Uterus (tissue), 3 donors: ENCODE measurements at regions not wholly inside any gene's neighbourhood (a gene's known extent, or its start where the extent isn't known, plus 50 kb on each side); places are given as distances from the start of the nearest gene placed in this dataset.

ENCODE experiments used
- DNase-seq, 2 donors: peaks; one replicate each; pipeline ENCODE4 v3.0.0-alpha.2; 2019 to 2020
- H3K27ac ChIP-seq, 2 donors: fragments of 200-600 bp; sonication (generic); 1 replicate in 1 of 2; 2 replicates in 1 of 2; pipeline ENCODE4 v1.5.1; 2016 to 2018
- H3K27me3 ChIP-seq, 2 donors: fragments of 200-600 bp; sonication (generic); one replicate each; pipeline ENCODE4 v1.5.1; 2018 to 2019; ENCODE audit warnings: control low read depth in 1 of 2
- H3K36me3 ChIP-seq, 2 donors: fragments of 200-600 bp; sonication (generic); one replicate each; pipeline ENCODE4 v1.5.1; 2019; ENCODE audit warnings: control low read depth in 1 of 2
- H3K4me1 ChIP-seq, 2 donors: fragments of 200-600 bp; sonication (generic); one replicate each; pipeline ENCODE4 v1.5.1; 2018 to 2019; ENCODE audit warnings: control low read depth in 1 of 2
- H3K4me3 ChIP-seq, 2 donors: fragments of 200-600 bp; sonication (generic); 1 replicate in 1 of 2; 2 replicates in 1 of 2; pipeline ENCODE4 v1.5.1; 2018 to 2019; ENCODE audit warnings: mild to moderate bottlenecking in 1 of 2
- H3K9me3 ChIP-seq, 2 donors: fragments of 200-600 bp; sonication (generic); one replicate each; pipeline ENCODE4 v1.5.1; 2019; ENCODE audit warnings: control low read depth in 1 of 2
- CTCF ChIP-seq, 4 experiments: fragments of 200-600 bp in 2 of 4; fragments of 450-650 bp in 2 of 4; sonication (generic) in 2 of 4; IDR thresholded peaks; one replicate each; pipeline ENCODE4 v1.5.1; 2016 to 2019; ENCODE audit warnings: antibody characterized with exemption in 4 of 4, mild to moderate bottlenecking in 2 of 4, moderate library complexity in 1 of 4
- POLR2A ChIP-seq, 2 donors: fragments of 450-650 bp; IDR thresholded peaks; one replicate each; pipeline ENCODE4 v1.6.1; 2016; ENCODE audit warnings: antibody characterized with exemption in 2 of 2, mild to moderate bottlenecking in 1 of 2, moderate library complexity in 1 of 2
- intact Hi-C: fragments of 100-400 bp; cut with DNase I; formaldehyde crosslinking; loops from one replicate; pipeline ENCODE4 v1.15.1; 2023; ENCODE audit warnings: low total_unique reads
- donor health status: DM: yes; HTN: yes; CAD: no.

- Histone ChIP-seq H3K27me3 (no peaks in the 10 kb centered on the region), H3K27ac (no peak overlapping the region), H3K9me3 (no peaks in the 10 kb centered on the region), H3K36me3 (no peaks in the 10 kb centered on the region), H3K4me1 (no peaks in the 10 kb centered on the region), H3K4me3 (no peak overlapping the region)
- no peak for DNase-seq
- intact Hi-C loops, result no loop called here
- TF ChIP-seq CTCF (IDR thresholded peaks at IDR 0.05), result no peak
- TF ChIP-seq POLR2A (IDR thresholded peaks at IDR 0.05), result no peak
Observed at GRCh38 chr22:22073769-22074561, 91.4 kb upstream of the TOP3B start.

DNA sequence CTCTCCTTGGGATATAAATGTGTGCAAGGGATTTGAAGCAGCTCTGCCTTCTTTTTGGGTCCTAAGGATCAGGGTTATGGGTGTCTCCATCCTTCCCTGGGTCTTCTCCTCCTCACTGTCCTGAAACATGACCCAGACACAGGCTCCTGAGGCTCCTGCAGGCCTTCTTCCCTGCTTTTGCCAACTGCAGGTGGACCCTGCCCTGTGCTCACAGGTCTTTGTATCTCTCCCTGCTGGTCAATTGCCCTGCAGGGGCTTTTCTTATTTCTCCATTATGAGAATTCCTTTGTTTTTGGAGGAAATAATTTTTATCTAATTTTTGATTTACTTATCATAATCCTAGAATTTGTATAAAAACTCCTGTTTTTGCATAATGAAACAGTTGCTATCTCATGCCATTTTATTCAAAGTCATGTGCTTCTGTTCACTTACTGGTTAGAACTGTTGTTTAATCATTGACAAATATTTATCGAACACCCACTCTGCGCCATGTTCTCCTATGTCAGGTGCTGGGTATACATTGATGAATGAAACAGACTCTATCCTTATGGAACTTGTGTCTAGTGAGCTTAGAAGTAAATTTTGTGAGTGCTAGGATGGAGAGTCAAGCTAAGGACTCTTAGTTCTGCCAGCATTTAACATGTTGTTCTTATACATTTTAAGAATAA lies 89.7 kb upstream of the TOP3B start:
- Histone ChIP-seq H3K27me3 (no peaks in the 10 kb centered on the region), H3K36me3 (no peaks in the 10 kb centered on the region), H3K4me3 (no peak overlapping the region), H3K9me3 (no peaks in the 10 kb centered on the region), H3K27ac (no peak overlapping the region), H3K4me1 (no peaks in the 10 kb centered on the region)
- intact Hi-C loops, result no loop called here
- TF ChIP-seq POLR2A (IDR thresholded peaks at IDR 0.05) (no peak), CTCF (IDR thresholded peaks at IDR 0.05) (no peak)
- no peak for DNase-seq

DNA sequence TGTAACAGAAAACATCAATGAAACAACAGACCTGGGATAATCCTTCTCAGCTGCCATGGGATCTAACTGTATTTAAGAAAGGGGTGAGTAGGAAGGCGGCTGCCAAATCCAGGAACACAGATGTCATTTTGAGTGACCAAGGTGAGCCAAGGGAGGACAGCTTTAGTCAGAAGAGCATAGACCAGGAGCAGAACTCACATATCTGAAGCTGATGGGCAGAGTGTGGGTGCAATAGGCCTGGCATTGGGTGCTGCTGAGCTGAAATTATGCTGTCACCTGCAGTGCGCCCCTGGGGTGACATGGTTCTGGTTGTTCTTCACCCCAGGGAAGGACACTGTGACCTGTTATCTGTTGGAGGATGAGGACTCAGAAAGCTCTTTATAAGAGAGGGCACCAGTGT lies 88.9 kb upstream of the TOP3B start:
- intact Hi-C loops, result no loop called here
- no peak for DNase-seq
- no peaks in the 10 kb centered on the region for H3K36me3 ChIP-seq

GRCh38 chr22:22070371-22070824 lies 87.8 kb upstream of the TOP3B start:
- no peak overlapping the region for H3K4me3 ChIP-seq
- no peaks in the 10 kb centered on the region for H3K27me3 ChIP-seq
- no peaks in the 10 kb centered on the region for H3K4me1 ChIP-seq
- intact Hi-C loops, result no loop called here
- H3K27ac ChIP-seq, result no peak overlapping the region
- no peaks in the 10 kb centered on the region for H3K36me3 ChIP-seq
- DNase-seq, result no peak
- H3K9me3 ChIP-seq, result no peaks in the 10 kb centered on the region
- no peak for TF ChIP-seq CTCF (IDR thresholded peaks at IDR 0.05)
- TF ChIP-seq POLR2A (IDR thresholded peaks at IDR 0.05), result no peak

More for the DNA sequence above, 88.9 kb upstream of the TOP3B start:
- TF ChIP-seq CTCF (IDR thresholded peaks at IDR 0.05) (no peak), POLR2A (IDR thresholded peaks at IDR 0.05) (no peak)
- Histone ChIP-seq H3K4me3 (no peak overlapping the region), H3K27me3 (no peaks in the 10 kb centered on the region), H3K4me1 (no peaks in the 10 kb centered on the region), H3K27ac (no peak overlapping the region), H3K9me3 (no peaks in the 10 kb centered on the region)
